C4-2B (cell line): ENCODE measurements at regions not wholly inside any gene's neighbourhood (a gene's known extent, or its start where the extent isn't known, plus 50 kb on each side); places are given as distances from the start of the nearest gene placed in this dataset.
"Not testable (repeated sequence)": the region's sequence is repeated elsewhere in the genome, so short reads cannot be mapped to it uniquely, and the experiment has no call there.

Source experiments
- H3K27ac ChIP-seq: fragments of 450-650 bp; 2 replicates; pipeline ENCODE4 v1.5.1; 2017
- CTCF ChIP-seq: fragments of 450-650 bp; conservative IDR thresholded peaks from 2 replicates; pipeline ENCODE4 v1.5.1; 2017; ENCODE audit warnings: mild to moderate bottlenecking
- ZFX ChIP-seq: fragments of 450-650 bp; IDR thresholded peaks from 2 replicates; pipeline ENCODE4 v1.6.1; 2017

- TF ChIP-seq CTCF (no peak), ZFX (no peak)
- H3K27ac ChIP-seq: no peak overlapping the region
Measured at GRCh38 chrX:747176-747575, 116.6 kb downstream of the SHOX start.

GRCh38 chrX:739611-740010, 109.0 kb downstream of the SHOX start:
- H3K27ac ChIP-seq: no peak overlapping the region
- TF ChIP-seq CTCF: no peak
- no peak for TF ChIP-seq ZFX

- not testable (repeated sequence) for H3K27ac ChIP-seq
Measured at GRCh38 chrX:737021-737420, 106.4 kb downstream of the SHOX start.

GRCh38 chrX:734362-734761, 103.8 kb downstream of the SHOX start:
- TF ChIP-seq ZFX (no peak), CTCF (no peak)
- no peak overlapping the region for H3K27ac ChIP-seq

- TF ChIP-seq CTCF: no peak
- H3K27ac ChIP-seq: no peak overlapping the region
Measured at GRCh38 chrX:733961-734360, 103.4 kb downstream of the SHOX start.

DNA sequence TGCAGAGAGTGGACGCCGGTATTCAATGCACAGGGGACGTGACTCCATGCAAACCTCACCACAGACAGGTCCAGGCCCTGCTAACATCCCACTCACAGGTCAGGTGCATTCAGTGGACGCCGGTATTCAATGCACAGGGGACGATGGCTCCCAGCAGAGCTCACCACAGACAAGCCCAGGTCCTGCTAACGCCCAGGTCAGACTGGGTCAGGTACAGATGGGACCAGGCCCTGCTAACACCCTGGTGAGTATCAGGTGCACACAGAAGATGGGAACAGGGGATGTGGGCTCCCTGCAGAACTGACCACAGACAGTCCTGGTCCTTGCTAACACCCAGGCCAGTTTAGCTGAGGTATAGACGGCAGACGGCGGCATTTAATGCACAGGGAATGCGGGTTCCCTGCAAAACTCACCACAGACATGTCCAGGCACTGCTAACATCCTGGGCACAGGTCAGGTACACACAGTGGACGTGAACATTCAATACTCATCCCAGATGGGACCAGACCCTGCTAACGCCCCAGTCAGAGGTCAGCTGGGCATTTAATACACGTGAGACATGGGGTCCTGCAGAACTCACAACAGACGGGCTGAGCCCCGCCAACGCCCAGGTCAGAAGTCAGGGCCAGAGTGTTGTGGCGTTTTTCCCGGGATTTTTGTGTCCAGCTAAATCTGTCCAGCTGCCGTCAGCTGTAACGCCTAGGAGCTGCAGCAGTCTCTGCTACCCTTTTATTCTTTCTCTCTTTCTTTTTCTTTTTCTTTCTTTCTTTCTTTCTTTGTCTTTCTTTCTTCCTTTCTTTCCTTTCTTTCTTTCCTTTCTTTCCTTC, 99.2 kb downstream of the SHOX start:
- TF ChIP-seq ZFX (no peak), CTCF (no peak)
- H3K27ac ChIP-seq: no peak overlapping the region

GRCh38 chrX:729101-729500, 98.5 kb downstream of the SHOX start:
- not testable (repeated sequence) for H3K27ac ChIP-seq

DNA sequence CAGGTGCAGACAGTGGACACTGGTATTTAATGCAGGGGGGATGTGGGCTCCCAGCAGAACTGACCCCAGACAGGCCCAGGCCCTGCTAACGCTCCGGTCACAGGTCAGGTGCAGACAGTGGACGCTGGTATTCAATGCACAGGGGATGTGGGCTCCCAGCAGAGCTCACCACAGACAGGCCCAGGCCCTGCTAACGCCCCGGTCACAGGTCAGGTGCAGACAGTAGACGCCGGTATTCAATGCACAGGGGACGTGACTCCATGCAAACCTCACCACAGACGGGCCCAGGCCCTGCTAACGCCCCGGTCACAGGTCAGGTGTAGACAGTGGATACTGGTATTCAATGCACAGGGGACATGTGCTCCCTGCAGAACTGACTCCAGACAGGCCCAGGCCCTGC, 98.0 kb downstream of the SHOX start:
- not testable (repeated sequence) for H3K27ac ChIP-seq

DNA sequence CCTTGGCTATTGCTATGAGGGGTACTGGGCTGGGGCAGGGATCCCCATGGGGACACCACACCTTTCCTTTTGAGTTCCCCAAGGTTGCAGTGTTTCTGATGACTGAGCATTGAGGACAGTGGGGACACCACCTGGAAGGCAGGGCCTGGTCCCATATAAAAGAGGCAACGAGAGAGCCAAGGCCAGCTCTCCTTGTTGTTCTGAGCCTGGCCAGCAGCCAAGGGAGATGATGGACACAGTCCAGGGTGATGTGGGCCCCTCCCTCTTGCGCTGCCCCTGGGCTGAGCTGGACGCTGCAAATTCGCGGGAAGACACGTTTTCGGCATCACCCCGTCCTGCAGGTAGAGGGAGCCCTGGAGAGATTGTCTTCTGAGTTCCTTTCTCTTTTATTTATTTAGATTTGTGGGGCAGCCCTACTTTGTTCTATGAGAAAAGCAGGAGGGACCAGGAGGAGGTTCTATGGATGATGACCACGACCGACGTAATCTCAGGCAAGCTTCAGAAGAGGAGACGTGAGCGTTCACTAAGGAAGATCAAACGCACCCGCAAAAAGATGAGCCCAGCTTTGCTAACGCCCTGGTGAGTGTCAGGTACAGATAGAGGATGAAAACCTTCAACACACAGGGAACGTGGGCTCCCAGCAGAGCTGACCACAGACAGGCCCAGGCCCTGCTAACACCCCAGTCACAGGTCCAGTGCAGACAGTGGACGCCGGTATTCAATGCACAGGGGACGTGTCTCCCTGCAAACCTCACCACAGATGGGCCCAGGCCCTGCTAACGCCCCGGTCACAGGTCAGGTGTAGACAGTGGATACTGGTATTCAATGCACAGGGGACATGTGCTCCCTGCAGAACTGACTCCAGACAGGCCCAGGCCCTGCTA, 97.4 kb downstream of the SHOX start:
- TF ChIP-seq ZFX: no peak
- TF ChIP-seq CTCF: peak; percentile 31
- H3K27ac ChIP-seq: no peak overlapping the region
